GM18909 (cell line): ENCODE measurements at regions not wholly inside any gene's neighbourhood (a gene's known extent, or its start where the extent isn't known, plus 50 kb on each side); places are given as distances from the start of the nearest gene placed in this dataset.

Source experiments
- ATAC-seq: cut with Tn5 transposase; IDR thresholded peaks from one replicate; pipeline ENCODE4 v1.9.1; 2021; ENCODE audit warnings: mild to moderate bottlenecking; ENCODE audit not compliant: unreplicated experiment, poor library complexity

DNA sequence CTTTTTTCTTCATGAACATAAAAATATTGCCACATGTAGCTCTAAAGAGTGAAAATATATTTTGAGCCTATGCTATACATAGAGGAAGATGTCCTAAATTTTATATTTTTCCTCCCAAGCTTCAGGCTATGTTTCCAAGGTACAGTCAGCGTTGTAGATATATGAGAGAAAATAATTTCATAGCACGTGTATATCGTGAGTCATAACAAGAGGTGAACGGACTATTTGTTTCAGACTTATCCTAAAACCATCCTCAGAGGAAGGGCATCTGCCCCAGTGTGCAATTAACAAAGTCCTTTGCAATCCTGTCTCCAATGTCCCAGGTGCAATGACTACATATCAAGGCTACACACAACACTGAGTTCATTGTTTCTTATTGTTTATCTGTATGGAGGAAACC, 177.3 kb upstream of the ARRDC4 start:
- ATAC-seq = no peak

DNA sequence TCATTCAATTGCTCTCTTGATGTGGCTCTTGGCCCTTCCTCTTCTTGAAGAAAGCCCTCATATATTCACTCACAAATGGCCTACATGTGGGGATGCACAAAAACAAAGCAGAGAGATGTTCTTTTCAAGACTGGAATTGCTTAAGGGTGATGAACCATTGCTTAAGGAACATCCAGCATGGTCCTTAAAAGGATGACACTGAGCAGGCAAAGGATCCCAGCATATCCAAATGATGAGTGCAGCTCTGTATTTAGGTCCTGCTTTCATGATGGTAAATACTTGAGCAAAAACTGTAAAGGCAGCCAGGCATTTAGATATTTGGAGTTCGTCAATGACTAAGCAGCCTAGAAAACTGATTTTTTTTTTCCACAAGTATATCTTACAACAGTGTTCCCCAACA, 173.8 kb upstream of the ARRDC4 start:
- ATAC-seq = no peak

DNA sequence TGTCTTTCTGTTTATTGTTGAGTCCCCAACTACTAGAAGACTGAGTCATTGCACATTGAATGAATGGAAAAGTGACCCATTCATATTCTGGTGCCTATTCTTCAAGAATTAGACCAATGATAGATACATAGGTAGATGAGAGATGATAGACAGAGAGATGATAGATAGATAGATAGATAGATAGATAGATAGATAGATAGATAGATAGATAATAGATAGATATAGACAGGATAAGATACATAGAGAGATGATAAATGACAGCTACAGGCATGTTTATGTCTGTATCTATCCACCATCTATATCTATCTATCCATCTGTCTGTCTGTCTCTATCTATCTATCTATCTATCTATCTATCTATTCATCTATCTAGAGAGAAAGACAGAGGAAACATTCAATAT, 170.3 kb upstream of the ARRDC4 start:
- ATAC-seq = no peak

DNA sequence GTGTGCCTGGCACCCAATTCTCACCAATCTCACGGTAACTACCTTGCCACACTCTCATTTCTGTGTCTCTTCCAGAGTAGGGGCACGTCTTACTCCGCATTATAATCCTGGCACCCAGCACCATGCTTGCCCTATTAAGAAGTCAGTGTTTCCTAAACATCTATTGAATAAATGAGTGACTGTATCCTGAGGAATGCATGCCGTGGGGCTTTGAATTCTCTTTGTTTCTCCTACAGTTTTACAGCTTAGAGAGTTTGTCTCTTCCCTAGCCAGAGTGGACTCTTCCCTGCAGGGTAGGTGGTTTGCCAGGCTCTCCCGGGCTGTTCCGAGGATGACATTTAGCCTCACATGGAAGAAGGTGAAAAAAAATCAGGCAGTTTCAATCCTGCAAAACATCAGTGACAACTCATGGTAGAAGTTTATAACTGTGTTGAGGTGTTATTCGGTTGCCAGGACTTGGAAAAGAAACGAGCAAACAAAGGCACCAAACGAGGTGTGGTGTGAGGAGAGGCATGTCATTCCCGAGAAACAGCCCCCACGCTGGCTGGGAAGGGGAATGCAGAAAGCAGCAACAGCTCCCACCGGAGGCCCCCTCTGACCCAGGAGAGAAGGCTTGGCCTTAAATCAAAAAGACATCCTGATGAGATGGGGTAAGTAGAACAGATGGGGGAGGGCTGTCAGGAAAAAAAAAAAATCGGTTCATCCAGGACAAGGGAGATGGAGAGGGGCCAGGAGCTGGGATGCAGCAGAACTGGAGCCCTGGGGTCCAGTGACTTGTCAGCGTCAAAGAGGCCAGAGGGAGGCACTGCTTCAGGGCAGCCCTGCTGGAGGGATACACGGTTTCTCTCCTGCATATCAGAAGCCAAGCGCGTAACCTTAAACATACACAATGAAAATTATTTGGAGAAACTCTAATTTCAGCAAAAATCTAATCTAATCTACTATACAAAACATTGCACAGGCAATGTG, 168.4 kb upstream of the ARRDC4 start:
- ATAC-seq = no peak

DNA sequence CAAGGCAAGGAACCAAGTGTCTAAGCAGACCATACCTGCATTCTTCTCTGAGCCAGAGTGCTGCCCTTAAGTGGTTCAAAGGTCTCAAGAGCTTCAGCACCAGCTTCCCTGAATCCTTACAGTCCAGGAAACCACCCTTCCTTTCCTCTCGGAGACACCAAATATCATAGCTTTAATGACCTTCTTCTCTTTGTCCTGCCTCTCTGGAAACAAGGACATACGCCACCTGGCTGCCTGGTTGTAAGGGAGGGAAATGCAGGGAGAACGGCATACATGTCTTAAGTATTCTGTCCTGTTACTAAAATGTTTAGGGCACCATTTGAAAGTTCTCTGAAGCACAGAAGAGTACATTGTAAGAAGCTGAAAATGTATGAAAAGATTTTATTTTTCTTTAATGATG, 155.6 kb upstream of the ARRDC4 start:
- no peak for ATAC-seq

DNA sequence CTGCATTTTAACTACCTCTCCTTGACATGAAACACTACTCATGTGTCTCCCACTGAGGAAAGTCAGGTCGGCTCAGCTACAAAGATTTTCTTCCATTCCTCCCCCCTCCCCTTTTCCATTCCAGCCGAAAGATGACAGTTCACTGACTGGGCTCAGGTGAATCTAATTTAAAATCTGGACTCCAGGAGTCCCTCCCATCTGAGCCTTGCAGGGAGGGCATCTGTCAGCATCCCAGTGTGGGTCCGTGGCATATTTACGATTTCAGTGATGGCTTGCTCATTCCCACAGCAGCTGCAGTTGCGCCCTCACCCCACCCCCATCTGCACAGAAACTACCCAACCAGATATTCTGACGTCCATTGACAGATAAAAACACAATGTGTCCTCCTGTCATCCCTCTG, 153.7 kb upstream of the ARRDC4 start:
- ATAC-seq = no peak

DNA sequence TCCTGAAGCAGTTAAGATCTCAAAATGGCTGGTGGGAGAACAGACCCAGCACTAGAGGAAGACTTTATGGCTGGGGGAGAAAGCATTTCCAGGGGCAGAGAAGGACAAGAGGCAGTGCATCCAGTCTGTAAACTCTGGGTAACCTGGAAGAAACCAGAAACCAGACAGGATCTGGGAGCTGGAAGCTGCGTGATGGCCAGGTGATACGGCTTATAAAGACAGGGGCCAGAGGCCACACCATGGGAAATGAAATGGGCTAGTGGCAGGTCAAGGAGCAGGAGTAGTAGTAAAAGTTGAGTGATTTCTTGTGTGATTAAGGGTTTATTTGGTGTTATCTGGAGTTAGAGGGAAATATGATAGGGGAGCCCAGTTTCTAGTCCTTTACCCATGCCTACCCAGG, 144.7 kb upstream of the ARRDC4 start:
- ATAC-seq = no peak

DNA sequence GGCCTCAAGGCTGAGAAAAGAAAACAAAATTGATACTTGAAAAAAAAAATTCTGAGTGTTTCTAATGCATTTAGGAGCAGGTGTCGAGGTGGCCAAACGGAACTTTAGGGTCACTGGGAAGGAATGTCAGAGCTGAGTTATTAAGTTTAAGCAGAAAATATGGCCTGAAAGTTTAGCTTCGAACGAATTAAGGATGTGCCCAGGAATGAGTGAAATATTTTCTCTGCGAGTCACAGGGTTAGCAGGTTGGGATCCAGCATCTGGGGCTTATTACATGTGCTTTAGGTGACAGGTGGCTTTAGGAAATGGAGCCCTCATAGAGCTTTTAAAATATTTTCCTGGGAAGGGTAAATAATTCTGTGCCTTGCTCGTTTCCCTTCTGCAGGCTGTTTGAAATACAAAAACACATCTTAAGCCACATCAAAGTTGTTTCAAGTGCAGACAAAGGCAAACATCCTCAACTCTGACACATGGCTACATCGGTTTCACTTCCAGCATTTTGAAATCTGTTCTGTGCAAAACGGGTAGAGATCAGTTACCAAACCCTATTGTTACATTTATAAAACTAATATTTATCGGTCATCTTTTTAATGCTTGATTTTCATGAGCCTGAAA, 143.1 kb upstream of the ARRDC4 start:
- ATAC-seq = no peak

DNA sequence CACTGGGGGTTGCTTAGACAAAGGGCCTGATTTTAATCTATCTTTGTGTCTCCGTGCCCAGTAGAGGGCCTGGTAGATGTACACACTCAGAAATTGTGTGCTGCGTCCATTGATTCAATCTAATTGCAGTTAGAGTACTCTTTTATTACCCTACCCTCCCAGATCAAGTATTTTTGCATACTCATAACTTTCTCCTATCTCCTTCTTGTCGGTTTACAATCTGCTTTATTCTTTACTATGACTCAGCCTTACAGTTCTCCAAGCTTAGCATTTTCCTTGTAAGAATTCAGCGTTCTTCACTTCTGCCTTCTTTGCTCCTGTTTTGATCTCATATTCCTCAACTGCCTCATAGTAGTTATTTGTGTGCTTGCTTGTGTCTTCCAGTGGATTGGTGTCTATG, 124.5 kb upstream of the ARRDC4 start:
- no peak for ATAC-seq

DNA sequence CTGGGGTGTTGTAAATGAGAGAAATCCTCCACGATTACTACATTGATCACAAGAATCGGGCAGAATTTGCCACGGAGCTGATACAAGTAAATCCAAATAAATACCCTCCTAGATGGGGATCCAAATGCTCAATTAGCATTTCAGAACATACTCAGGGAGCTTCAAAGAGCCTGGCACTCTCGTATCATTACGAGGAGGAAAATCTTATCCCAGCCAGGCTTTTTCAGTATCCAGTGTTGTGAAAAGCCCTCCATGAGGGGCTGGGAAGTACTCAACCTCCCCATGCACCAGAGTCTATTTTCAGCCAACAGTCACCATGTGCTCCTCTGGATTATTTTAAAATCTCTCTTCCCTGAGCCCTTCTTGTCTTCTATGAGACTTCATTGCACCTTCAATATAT, 122.6 kb upstream of the ARRDC4 start:
- no peak for ATAC-seq

DNA sequence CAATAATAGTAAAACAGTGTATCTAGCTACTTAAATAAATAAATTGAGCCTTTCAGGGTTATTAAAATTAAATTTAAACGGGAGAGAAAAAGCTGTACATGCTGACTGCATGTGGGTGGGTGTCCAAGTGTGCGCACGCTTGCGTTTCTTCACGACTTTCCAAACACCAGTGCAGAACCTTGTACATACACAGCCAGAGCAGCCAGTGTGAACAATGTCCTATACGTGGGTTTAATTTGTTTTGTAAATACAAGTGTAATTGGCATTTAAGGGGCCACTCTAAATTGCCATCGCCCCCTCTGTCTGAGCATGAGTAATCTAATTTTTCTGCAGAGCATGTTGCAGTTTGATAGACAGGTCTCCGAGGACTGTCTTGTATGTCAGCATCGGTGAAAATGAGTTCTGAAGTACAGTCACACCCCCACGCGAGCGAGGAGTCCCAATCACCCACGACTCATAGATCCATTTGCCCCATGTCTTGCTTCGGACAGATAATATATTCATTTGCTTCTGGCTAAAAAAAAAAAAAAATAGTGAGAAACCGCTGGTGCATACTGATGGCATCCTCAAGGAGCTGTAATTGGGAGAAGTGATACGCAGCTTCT, 121.8 kb upstream of the ARRDC4 start:
- no peak for ATAC-seq

DNA sequence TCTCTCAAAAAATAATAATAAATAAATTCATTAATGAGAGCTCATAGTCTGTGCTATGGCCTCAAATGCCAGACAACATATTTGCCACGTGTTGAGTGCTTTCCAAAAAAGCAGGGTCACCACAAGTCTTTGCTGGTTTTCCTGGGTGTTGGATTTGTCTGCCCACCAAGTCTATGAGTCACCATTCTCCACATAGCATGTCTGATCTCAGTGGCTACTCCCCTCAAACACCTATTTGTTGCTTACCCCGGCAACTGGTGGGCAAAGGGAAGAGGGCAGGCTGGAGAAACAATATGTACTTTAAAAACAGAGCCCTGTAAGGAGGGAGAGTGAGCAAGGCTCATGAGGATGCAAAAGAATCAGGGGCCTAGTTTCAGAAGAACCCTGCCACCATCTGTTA, 120.0 kb upstream of the ARRDC4 start:
- no peak for ATAC-seq

DNA sequence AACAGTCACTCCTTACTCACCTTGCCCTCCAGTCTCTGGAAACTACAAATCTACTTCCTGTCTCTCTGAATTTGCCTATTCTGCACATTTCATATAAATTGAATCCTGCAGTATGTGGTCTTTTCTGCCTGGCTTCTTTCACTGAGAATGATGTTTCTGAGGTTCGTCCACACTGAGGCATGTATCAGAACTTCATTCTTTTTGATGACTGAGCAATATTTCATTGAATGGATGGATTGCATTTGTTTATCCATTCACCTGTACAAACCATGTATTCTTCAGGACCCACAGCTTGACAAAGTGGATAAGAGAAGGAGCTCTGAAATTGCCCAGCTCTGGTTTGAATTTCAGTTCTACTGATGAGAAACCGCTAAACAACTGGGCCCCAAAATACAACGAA, 118.9 kb upstream of the ARRDC4 start:
- ATAC-seq = no peak

DNA sequence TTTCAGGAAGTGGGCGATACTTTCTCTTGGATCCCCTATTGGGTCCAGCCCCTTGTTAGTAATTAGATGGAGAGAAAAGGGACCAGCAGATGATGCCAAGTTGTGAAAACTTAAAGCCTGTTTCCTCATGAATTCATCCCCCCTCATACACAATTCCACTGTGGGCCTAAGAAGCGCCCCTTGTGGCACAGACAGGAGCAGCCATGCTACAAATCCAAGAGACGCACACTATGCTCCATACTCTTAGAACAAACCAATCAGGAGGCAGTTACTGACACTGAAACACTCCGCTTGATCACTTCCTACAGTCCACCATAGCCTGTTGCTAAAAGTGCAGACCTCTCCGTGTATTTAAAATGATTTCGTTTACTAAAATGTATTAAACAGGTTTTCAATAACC, 111.3 kb upstream of the ARRDC4 start:
- no peak for ATAC-seq

DNA sequence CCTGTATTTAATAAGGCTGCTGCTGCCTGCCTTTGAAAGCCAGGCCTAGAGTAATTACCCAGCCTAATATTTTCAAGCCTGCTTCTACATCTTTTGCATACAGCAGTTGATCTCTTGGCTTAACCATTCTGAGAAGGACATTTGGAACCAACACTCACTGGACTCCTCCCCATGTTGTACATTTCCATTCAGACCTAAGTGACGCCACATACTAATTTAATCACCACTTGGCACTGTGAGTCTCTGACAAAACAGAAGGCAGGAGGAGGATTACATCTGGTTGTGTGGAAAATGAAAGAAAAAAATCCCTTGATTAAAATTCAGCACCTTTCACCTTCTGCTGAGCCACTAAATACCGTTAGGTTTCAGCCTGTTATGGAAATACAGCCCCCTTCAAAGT, 102.2 kb upstream of the ARRDC4 start:
- ATAC-seq = no peak

DNA sequence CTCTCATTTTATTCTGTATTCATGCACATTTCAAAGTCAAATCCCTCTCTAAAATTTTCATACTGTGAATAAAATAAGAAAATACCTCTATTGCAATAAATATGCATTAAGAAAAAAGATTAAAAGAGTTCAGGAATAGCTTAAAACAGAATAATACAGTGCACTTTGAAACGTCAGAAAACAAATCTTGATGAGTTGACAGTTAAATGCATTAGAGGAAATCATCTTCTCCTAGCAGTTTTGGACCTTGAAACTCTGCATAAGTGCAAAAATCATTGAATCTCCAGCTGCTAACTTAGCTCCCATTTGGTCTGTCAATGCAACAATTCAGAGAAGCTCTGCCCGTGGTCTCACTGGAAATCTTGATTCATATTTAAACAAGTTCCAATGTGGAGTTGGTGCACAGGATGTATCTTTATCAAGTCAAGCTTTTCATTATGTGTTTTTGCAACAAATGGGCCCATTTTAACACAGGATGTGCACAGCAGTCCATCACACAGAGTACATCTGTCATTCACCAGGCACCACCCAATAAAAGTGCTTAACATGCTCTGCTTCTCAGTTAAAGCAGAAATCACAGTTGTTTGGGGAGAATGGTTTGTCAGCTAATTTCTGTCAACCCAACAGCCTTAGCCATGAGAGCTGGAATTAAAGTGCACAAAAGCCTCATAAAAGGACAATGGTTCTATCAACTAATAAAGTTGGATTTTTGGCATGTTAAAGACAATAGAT, 98.8 kb upstream of the ARRDC4 start:
- ATAC-seq = no peak

DNA sequence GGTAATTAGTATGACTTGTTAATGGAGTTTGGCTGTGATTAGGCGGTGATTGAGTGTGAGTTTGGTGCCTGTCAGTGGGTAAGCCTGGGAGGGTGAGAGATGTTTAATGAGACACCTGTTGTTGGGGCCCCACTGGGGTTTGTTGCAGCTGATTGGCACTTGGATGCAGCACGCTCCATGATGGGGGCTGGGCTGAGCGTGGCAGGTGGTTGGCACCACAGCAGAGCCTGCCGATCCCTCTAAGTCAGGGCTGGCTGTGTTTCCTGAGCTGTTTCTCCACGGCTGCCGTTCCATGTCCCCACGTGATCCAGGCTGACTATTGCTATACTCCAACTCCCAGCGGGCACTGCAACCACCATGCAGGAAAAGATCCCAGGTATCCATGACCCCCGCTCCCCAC, 93.5 kb upstream of the ARRDC4 start:
- ATAC-seq = no peak

DNA sequence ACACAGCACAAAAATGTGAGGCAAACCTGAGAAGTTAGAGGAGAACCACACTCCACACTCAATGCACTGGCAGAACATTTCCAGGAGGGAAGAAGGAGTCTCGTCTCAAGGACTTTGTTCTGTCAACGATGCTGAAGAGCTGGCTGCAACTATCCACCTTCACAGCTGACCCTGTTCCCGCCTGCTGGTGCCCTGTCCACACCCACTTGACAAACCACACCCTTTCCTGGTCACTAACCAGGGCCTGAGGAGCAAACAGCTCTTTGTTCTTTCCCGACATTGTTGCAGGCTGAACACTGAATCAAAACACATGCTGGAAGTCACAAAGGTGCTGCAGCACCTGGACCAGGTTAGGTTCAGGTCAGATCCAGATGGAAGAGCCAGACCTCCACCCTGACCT, 92.6 kb upstream of the ARRDC4 start:
- no peak for ATAC-seq

DNA sequence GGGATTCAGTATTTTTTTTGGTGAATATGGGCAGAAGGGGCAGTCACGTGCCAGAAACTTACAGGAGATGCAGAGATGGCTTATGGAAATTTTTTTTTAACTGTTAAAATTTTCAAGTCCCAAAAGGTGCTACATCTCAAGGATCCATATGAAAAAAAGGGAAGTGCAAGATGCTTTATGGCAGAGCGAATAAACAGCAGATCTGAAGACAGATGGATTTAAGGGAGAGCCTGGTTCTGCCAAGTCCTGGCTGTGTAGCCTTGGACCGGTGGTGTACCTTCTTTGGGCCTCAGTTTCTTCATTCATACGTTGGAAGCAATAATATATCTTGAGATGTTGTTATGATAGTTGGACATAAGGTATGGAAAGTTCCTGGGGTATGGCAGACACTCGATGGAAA, 91.5 kb upstream of the ARRDC4 start:
- no peak for ATAC-seq

DNA sequence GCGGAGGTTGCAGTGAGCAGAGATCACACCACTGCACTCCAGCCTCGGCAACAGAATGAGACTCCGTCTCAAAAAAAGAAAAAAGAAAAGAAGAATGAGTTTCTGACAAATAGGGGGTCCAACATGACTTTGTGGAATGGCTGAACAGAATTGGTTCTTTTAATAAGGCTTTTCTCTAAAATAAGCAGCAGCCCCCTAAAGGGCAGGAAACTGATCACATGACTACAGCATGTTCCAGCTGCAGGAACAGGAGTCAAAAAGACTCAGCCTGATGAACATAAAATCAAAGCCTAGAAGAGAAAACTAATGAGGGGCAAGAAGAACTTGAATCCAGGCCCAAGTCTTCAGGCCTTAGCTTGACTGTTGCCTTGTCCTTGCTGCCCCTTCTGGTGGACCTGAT, 89.7 kb upstream of the ARRDC4 start:
- no peak for ATAC-seq

DNA sequence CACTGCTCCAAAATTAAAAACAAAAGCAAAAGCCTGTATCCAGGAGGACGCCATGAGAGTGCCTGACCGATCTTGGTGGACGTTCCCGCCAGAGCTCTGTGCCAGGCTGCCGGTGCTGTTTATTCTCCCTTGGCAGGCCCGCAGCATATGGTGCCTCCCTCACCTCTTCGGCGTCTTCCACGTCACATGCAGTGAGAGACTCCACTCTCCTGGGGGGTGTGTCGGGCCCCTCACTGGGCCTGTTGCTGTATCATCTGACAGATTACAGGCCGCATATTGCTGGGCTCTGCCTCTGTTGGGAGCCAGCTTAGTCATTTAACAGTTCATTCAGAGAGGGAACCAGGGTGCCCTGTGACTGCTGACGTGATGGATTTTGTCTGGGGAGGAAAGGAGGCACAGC, 86.4 kb upstream of the ARRDC4 start:
- ATAC-seq = no peak
